ENCODE measurements at regions not wholly inside any gene's neighbourhood (a gene's known extent, or its start where the extent isn't known, plus 50 kb on each side); places are given as distances from the start of the nearest gene placed in this dataset.

DNA sequence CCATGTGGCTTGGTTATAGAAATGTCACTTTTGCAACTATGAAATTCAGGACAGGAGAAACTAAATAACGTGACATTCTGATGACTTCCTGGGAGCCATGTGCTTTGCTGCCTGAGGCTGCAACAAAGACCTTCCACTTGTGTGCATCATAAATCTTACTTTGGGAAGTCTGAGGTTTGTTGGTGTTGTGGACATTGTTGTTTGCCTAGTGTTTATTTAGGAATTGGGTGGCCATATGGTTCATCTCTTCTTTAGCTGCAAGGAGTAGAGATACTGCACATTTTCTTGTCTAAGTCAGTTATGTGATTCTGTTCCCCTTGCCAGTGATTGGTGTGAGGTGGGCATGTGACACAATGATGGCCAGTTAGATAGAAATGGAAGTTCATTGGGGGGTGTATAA lies 167.3 kb upstream of the SSTR1 start:
- H3K27ac Mint-ChIP-seq = no peak overlapping the region
- DNase-seq = no peak
- intact Hi-C loops (cut with micrococcal nuclease) = no loop called here
- ChIA-PET POLR2A (no interaction called here), CTCF (no interaction called here)
- ATAC-seq (ENCODE audit: low read depth) = no peak
- H3K4me1 Mint-ChIP-seq = no peaks in the 10 kb centered on the region
- H3K36me3 Mint-ChIP-seq (ENCODE audit: low read depth) = no peaks in the 10 kb centered on the region
- H3K9me3 Mint-ChIP-seq = peaks cover 2% of the 10 kb centered on the region
- H3K27me3 Mint-ChIP-seq = no peaks in the 10 kb centered on the region
- no peak overlapping the region for H3K4me3 Mint-ChIP-seq
- TF ChIP-seq CTCF (IDR thresholded peaks at IDR 0.05) = no peak

DNA sequence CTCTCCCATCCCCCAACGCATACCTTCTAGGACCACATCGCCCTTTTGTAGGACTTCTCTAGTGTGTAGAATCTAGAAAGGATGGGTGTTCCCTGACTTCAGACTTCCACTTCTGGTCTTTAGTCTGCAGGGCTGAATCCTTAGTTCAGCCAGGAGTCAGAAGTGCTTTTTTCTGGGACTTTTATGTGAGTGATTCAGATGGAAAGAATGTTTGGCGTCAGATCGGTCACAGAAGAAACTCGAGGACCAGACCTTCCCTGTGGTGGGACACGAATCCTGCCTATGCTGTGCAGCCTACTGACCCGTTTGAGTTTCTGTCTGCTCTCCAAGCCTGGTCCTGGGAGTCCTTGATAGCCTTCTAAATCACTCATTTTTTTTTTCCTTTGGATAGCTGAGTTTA lies 165.4 kb upstream of the SSTR1 start:
- Mint-ChIP-seq H3K27me3 (no peaks in the 10 kb centered on the region), H3K4me1 (no peaks in the 10 kb centered on the region)

GRCh38 chr14:38044710-38045109 lies 163.0 kb upstream of the SSTR1 start:
- TF ChIP-seq CTCF (IDR thresholded peaks at IDR 0.05) = no peak
- no peak overlapping the region for H3K27ac Mint-ChIP-seq
- H3K4me1 Mint-ChIP-seq = no peaks in the 10 kb centered on the region
- H3K9me3 Mint-ChIP-seq = peaks cover 9% of the 10 kb centered on the region
- no peaks in the 10 kb centered on the region for H3K27me3 Mint-ChIP-seq
- intact Hi-C loops (cut with micrococcal nuclease) = no loop called here
- DNase-seq (no peak), ATAC-seq (ENCODE audit: low read depth) (no peak)
- POLR2A ChIA-PET = no interaction called here
- H3K4me3 Mint-ChIP-seq = no peak overlapping the region
- H3K36me3 Mint-ChIP-seq (ENCODE audit: low read depth) = no peaks in the 10 kb centered on the region
- CTCF ChIA-PET = no interaction called here

More for the DNA sequence above, 165.4 kb upstream of the SSTR1 start:
- no peak for TF ChIP-seq CTCF (IDR thresholded peaks at IDR 0.05)
- no peaks in the 10 kb centered on the region for H3K36me3 Mint-ChIP-seq (ENCODE audit: low read depth)
- no peak for DNase-seq
- ChIA-PET CTCF (no interaction called here), POLR2A (no interaction called here)
- peaks cover 2% of the 10 kb centered on the region for H3K9me3 Mint-ChIP-seq
- intact Hi-C loops (cut with micrococcal nuclease) = no loop called here
- no peak overlapping the region for H3K27ac Mint-ChIP-seq
- no peak overlapping the region for H3K4me3 Mint-ChIP-seq
- ATAC-seq (ENCODE audit: low read depth) = no peak

- intact Hi-C loops (cut with micrococcal nuclease) = no loop called here
- Mint-ChIP-seq H3K4me1 (no peaks in the 10 kb centered on the region), H3K9me3 (peaks cover 6% of the 10 kb centered on the region), H3K36me3 (ENCODE audit: low read depth) (no peaks in the 10 kb centered on the region), H3K27me3 (no peaks in the 10 kb centered on the region), H3K27ac (no peak overlapping the region), H3K4me3 (no peak overlapping the region)
- CTCF ChIA-PET = no interaction called here
- POLR2A ChIA-PET = no interaction called here
- ATAC-seq (ENCODE audit: low read depth) = no peak
- DNase-seq = no peak
- no peak for TF ChIP-seq CTCF (IDR thresholded peaks at IDR 0.05)
Measured at GRCh38 chr14:38045461-38045860, 162.2 kb upstream of the SSTR1 start.

DNA sequence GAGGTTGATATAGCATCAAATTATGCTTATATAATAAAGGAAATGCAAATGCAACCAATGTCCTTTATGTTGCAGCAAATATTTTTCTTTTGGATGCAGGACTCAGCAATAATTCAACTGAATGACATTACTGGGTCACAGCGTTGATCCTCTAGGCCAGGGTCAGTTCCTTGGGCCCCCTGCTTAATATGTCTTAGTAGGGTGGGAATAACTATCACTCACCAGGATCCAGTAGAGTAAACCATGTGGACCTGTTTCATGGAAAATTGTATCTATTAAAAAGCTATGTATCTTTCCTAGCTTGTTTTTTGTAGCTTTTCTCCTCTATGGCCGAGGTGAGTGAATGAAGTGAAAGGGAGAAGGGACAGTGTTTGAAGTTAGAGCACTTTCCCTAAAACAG lies 161.5 kb upstream of the SSTR1 start:
- ChIA-PET CTCF (no interaction called here), POLR2A (no interaction called here)
- Mint-ChIP-seq H3K9me3 (peaks cover 7% of the 10 kb centered on the region), H3K4me1 (no peaks in the 10 kb centered on the region), H3K4me3 (no peak overlapping the region), H3K27me3 (no peaks in the 10 kb centered on the region), H3K36me3 (ENCODE audit: low read depth) (no peaks in the 10 kb centered on the region), H3K27ac (no peak overlapping the region)
- ATAC-seq (ENCODE audit: low read depth) (no peak), DNase-seq (no peak)
- no peak for TF ChIP-seq CTCF (IDR thresholded peaks at IDR 0.05)
- intact Hi-C loops (cut with micrococcal nuclease) = no loop called here
